GM19395 (cell line): ENCODE measurements at regions not wholly inside any gene's neighbourhood (a gene's known extent, or its start where the extent isn't known, plus 50 kb on each side); places are given as distances from the start of the nearest gene placed in this dataset.
"Not testable (repeated sequence)": the region's sequence is repeated elsewhere in the genome, so short reads cannot be mapped to it uniquely, and the experiment has no call there.

Experiments
- ATAC-seq: cut with Tn5 transposase; IDR thresholded peaks from one replicate; pipeline ENCODE4 v1.9.1; 2021; ENCODE audit warnings: mild to moderate bottlenecking, moderate library complexity; ENCODE audit not compliant: unreplicated experiment

DNA sequence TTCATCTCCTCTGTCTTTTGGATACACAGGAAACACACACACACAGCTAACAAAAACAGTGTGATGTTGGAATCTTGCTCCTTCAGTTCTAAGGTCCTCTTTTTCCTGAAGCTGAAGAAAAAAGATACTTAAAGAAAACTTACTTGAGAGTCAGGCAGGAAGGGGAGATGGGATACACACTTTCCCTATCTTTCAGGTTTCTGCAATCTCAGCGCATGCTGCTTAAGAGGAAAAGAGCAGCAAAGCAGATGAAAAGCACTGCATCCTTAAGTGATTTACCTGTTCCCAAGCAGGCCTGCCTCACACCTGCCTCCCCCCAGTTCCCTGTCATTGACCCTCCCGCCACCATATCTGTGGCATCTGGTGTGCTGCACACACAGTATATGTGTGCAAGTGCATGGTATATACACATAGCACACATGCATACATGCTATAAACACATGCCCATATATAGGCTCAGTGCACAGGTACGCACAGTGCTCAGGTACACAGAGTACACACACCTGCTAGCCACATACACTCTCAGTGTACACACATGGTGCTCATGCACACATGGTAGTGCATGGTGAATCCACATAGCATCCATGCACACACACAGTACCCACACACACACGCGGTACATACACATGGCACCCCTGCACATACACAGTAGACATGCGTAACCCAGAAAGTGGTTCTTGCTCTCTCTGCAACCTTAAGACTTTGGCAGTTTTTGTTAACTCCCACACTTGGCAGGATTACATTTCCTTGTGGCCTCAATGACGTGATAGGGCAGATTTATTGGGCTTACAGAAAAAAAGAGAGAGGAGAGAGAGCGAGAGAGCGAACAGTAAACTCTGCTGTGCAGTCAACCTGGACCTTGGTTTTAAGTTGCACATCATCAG is 166.9 kb downstream of the TOMM20 start:
- peak; percentile 16 for ATAC-seq

- ATAC-seq: no peak
Observed at GRCh38 chr1:234960722-234961455, 167.7 kb downstream of the TOMM20 start.

DNA sequence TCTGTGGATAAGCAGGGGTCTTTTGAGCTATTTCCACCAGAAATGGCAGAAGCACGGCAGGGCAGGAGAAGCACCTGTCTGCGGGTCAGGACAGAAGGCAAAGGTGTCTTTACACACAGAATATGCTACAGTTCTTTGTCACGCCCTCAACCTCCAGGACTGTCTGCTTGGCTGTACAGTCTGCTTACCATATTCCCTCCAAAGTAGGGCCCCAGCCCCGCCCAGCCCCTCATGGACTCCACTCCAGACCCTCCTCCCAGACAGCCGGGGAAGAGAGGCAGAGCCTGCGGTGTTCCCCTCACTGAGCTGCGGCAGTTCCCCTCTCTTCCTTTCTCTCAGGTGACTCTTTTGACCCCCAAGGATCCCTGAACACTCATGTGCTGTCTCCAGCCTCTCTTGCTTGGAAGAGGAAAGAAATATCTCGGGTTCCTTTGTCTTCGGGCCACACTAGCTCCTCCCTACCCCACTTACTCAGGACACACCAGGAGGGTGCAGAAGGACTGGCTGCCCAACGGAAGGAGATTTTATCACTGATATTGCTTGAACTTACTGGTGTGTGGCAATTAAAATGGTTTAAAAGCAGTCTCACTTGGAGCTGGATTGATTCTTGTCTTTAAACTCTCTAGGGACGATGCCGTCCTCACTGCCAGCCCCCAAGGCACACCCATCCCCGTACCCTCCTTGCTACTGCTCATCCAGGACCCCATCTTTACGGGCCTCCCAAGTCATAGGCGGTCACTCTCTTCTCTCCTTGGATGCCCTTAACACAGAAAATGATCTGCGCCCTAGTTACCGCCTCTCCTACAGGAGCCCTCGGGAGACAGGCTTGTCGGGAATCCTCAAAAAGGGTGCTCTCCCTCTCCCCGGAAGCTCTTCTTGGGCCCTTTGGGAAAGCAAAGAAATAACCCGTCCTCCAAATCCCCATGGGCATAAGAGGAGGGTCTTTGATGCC is 169.7 kb downstream of the TOMM20 start:
- no peak for ATAC-seq

- ATAC-seq: no peak
Observed at GRCh38 chr1:234958066-234958705, 170.5 kb downstream of the TOMM20 start.

GRCh38 chr1:234957330-234958065 is 171.1 kb downstream of the TOMM20 start:
- ATAC-seq: no peak

GRCh38 chr1:234956821-234957329 is 171.8 kb downstream of the TOMM20 start:
- no peak for ATAC-seq

GRCh38 chr1:234955107-234955731 is 173.4 kb downstream of the TOMM20 start:
- ATAC-seq: peak; percentile 43

DNA sequence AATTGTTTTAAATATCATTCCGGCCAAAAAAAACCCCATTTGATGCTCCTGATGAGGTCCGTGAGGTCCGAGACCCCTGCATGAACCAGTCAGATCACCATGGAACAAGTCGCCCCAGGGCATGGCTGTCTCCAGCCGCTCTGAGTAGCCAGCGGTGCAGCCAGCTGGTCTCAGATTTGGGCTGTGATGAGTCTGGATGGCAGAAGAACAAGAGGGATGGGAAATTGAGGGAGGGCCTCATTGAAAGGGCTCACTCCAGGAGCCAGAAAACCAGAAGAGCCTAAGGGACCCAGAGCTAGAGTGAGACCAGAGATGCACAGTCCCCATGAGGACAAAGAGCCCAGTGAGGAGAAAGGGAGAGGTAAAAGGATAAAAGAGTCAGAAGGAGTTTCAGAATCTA is 174.0 kb downstream of the TOMM20 start:
- ATAC-seq: no peak

- ATAC-seq: no peak
Observed at GRCh38 chr1:234953655-234954405, 174.8 kb downstream of the TOMM20 start.

DNA sequence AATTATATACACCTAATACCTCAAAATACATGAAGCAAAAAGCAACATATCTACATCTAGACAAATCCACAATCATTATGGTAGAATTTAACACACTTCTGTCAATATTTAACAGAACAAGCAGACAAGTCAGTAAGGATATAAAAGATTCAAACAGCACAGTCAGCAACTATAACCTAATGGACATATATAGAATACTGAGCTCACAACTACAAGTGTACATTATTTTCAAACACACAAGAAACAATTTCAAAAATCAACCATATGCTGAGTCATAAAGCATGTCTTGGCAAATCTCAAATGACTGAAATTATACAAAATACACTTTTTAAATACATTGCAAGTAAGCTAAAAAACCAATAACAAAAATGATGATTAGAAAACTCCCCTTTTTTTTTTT is 178.0 kb downstream of the TOMM20 start:
- no peak for ATAC-seq

- ATAC-seq: not testable (repeated sequence)
Observed at GRCh38 chr1:234949528-234949927, 179.1 kb downstream of the TOMM20 start.

GRCh38 chr1:234944439-234945344 is 183.9 kb downstream of the TOMM20 start:
- peak; percentile 52 for ATAC-seq

DNA sequence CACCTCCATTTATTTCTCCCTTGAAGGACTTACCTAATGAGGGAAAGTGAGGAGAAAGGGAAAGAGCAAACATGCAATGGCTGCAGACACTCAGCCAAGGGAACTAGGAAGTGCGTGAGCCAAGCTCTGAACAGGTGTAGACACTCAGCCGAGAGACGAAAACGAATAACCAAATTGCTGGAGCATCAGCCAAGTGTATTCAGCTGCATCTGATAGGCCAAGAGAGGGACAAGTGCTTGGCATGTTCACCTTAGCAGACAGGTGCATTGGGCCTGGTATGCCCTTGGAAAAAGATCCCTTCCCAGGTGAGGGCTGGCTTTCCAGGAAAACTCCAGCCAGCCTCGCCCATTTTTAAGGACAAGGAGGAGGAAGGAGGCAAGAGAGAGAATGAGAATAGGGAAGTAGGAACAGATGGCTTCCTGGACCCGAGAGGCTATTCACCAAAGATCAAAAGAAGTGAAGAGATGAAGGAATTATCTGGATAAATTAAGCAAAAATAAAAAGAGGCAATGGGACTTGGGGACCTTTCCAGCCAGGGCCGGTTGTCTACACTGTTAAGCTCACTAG is 184.7 kb downstream of the TOMM20 start:
- ATAC-seq: no peak

DNA sequence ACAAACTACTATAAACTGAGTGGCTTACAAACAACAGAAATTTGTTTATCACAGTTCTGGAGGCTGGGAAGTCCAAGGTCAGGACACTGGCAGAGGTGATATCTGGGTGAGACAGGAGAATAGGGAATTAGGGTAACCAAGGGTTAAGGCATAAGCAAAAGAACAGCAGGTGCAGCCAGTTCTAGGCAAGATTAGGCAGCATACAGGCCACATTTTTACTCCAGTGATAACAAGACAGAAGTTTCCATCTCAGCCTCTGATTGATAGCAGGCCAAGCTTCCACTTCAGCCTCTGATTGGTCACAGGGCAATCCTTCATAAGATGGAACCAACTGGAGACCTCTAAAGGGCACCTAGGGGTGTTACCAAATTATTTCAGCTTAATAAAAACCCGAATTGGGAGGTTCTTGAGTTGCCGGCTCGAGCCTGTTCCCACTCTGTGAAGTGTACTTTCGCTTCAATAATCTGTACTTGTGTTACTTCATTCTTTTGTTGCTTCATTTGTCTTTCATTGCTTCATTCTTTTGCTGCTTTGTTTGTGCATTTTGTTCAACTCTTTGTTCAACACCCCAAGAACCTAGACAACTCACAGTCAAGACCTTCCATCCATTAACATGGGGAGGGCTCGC is 185.6 kb downstream of the TOMM20 start:
- no peak for ATAC-seq

DNA sequence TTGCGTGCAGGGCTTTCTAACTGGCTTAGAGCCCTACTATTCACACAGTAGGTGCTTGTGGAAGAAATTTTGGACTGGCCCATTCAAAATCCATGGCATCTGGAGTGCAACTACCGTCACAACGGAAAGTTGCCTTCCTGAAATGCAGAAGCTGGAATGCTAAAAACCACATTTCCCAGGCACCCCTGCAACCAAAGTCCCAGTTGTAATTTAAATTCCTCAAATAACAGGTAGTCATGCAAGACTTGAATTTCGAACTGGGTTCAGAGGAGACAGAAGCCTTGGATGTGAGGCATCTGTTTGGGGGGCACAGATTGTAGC is 186.7 kb downstream of the TOMM20 start:
- ATAC-seq: no peak

- ATAC-seq: no peak
Observed at GRCh38 chr1:234941321-234942011, 187.2 kb downstream of the TOMM20 start.
